Thyroid gland (tissue), 4 donors: ENCODE measurements at regions not wholly inside any gene's neighbourhood (a gene's known extent, or its start where the extent isn't known, plus 50 kb on each side); places are given as distances from the start of the nearest gene placed in this dataset.

ENCODE experiments used
- CTCF ChIP-seq, 6 experiments: fragments of 200-600 bp in 3 of 6; fragments of 450-650 bp in 3 of 6; sonication (generic) in 3 of 6; IDR thresholded peaks; one replicate each; pipeline ENCODE4 v1.5.1; 2016 to 2019; ENCODE audit warnings: antibody characterized with exemption in 6 of 6, mild to moderate bottlenecking in 2 of 6, inconsistent platforms in 1 of 6, moderate library complexity in 1 of 6
- POLR2A ChIP-seq, 2 donors: fragments of 450-650 bp; IDR thresholded peaks; one replicate each; pipeline ENCODE4 v1.6.1; 2017; ENCODE audit warnings: antibody characterized with exemption in 2 of 2, mild to moderate bottlenecking in 2 of 2, moderate library complexity in 1 of 2

DNA sequence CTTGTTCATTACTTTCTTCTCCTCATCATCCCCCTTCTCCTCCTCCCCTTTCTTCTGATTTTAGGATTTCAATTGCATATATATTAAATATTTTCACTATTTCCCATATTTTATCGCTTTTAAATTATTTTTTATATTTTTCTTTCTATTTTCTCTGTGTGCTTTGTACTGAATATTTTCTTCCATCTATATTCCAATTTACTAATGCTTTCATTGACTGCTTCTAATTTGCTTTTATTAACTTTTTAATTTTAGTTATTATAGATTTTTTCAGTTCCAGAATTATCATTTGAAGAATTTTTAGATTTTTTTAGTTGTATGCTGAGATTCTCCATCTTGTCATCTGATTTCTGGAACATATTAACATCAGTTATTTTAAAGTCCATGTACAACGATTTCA, 83.2 kb upstream of the ST3GAL6 start:
- TF ChIP-seq POLR2A (IDR thresholded peaks at IDR 0.05) (no peak), CTCF (IDR thresholded peaks at IDR 0.05) (no peak)
